K562 (cell line): ENCODE measurements at regions not wholly inside any gene's neighbourhood (a gene's known extent, or its start where the extent isn't known, plus 50 kb on each side); places are given as distances from the start of the nearest gene placed in this dataset.

Experiments
- CTCF ChIP-seq, 3 experiments: IDR thresholded peaks in 2 of 3; conservative IDR thresholded peaks in 1 of 3; 2 replicates each; pipeline ENCODE4 v1.5.1; 2011 to 2012; ENCODE audit warnings: low read length in 3 of 3, mild to moderate bottlenecking in 3 of 3, control low read depth in 2 of 3, improper control_type of control experiment in 1 of 3, inconsistent platforms in 1 of 3, low read depth in 1 of 3, mixed read lengths in 1 of 3, moderate library complexity in 1 of 3; ENCODE audit not compliant: insufficient read depth in 2 of 3
- HIVEP1 ChIP-seq: fragments of 250-450 bp; sonication (Bioruptor Pico); IDR thresholded peaks from 2 replicates; pipeline ENCODE4 v1.4.0; 2020; ENCODE audit warnings: mild to moderate bottlenecking
- KAT8 ChIP-seq: fragments of 450-650 bp; IDR thresholded peaks from 2 replicates; pipeline ENCODE4 v1.6.1; 2016; ENCODE audit warnings: low read depth, mild to moderate bottlenecking
- NFE2 ChIP-seq: IDR thresholded peaks from 2 replicates; pipeline ENCODE4 v1.6.1; 2014; ENCODE audit warnings: antibody characterized with exemption, low read depth
- PATZ1 ChIP-seq: fragments of 250-450 bp; sonication (Bioruptor Pico); IDR thresholded peaks from 2 replicates; pipeline ENCODE4 v1.5.0; 2020; ENCODE audit warnings: mild to moderate bottlenecking, borderline replicate concordance
- RAD21 ChIP-seq, 2 experiments: fragments of 250-450 bp in 1 of 2; fragments of 450-650 bp in 1 of 2; sonication (Bioruptor Pico) in 1 of 2; formaldehyde crosslinking in 1 of 2; IDR thresholded peaks in 1 of 2; conservative IDR thresholded peaks in 1 of 2; 2 replicates each; pipeline versions ENCODE4 v1.4.0 to v1.8.0; 2020 to 2022; ENCODE audit warnings: mild to moderate bottlenecking in 2 of 2, moderate library complexity in 1 of 2
- RB1 ChIP-seq: fragments of 450-650 bp; IDR thresholded peaks from 2 replicates; pipeline ENCODE4 v1.6.1; 2017; ENCODE audit warnings: low read depth, mild to moderate bottlenecking
- RBM22 ChIP-seq: fragments of 200-400 bp; formaldehyde crosslinking; IDR thresholded peaks from 2 replicates; pipeline ENCODE4 v1.6.1; 2018; ENCODE audit warnings: low read length, low read depth; ENCODE audit not compliant: poor library complexity, severe bottlenecking
- ZNF707 ChIP-seq: fragments of 250-450 bp; sonication (Bioruptor Pico); conservative IDR thresholded peaks from 2 replicates; pipeline ENCODE4 v1.8.0; 2022; ENCODE audit warnings: inconsistent platforms, mild to moderate bottlenecking, moderate library complexity
- ZNF778 ChIP-seq: fragments of 450-650 bp; formaldehyde crosslinking; IDR thresholded peaks from 2 replicates; pipeline ENCODE4 v1.4.0; 2020; ENCODE audit warnings: mild to moderate bottlenecking, moderate library complexity
- TF ChIP-seq, protein P1 (sequence below), 2 experiments: fragments of 450-650 bp in 1 of 2; IDR thresholded peaks; 2 replicates each; pipeline ENCODE4 v1.6.1; 2011 to 2017; ENCODE audit warnings: low read depth in 2 of 2, antibody characterized with exemption in 1 of 2, borderline replicate concordance in 1 of 2, low read length in 1 of 2, mild to moderate bottlenecking in 1 of 2, mixed read lengths in 1 of 2; ENCODE audit not compliant: control insufficient read depth in 1 of 2
- TF ChIP-seq, protein P2 (sequence below): fragments of 200-400 bp; formaldehyde crosslinking; IDR thresholded peaks from 2 replicates; pipeline ENCODE4 v1.6.1; 2017; ENCODE audit warnings: mild to moderate bottlenecking, low read depth, low read length, moderate library complexity

DNA sequence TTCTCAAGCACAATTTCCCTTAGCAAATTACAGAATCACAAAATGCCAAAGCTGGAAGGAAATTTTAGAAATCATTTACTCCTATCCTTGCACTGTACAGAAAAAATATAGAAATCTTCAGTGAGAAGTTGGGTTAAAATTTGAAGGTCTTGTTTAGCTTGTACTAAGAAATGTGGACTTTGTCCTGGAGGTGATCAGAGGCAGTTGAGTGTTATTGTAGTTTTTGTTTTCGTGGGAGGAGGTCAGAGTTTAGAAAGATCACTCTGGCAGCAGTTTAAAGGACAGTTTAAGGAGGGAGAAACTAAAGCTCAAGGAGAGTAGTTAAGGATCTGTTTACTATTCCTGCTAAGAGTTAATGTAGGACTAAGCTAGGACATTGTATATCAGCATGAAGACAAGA, 54.4 kb upstream of the CXorf51B start:
- TF ChIP-seq ZNF778, result no peak
- no peak for TF ChIP-seq CTCF (IDR thresholded peaks at IDR 0.05 in 2 of 3, conservative IDR thresholded peaks at IDR 0.05 in 1 of 3; ENCODE audit: insufficient read depth in 2 of 3, low read depth in 1 of 3, low read length in 3 of 3)
- no peak for TF ChIP-seq KAT8
- TF ChIP-seq, protein P1, sequence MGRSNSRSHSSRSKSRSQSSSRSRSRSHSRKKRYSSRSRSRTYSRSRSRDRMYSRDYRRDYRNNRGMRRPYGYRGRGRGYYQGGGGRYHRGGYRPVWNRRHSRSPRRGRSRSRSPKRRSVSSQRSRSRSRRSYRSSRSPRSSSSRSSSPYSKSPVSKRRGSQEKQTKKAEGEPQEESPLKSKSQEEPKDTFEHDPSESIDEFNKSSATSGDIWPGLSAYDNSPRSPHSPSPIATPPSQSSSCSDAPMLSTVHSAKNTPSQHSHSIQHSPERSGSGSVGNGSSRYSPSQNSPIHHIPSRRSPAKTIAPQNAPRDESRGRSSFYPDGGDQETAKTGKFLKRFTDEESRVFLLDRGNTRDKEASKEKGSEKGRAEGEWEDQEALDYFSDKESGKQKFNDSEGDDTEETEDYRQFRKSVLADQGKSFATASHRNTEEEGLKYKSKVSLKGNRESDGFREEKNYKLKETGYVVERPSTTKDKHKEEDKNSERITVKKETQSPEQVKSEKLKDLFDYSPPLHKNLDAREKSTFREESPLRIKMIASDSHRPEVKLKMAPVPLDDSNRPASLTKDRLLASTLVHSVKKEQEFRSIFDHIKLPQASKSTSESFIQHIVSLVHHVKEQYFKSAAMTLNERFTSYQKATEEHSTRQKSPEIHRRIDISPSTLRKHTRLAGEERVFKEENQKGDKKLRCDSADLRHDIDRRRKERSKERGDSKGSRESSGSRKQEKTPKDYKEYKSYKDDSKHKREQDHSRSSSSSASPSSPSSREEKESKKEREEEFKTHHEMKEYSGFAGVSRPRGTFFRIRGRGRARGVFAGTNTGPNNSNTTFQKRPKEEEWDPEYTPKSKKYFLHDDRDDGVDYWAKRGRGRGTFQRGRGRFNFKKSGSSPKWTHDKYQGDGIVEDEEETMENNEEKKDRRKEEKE (IDR thresholded peaks at IDR 0.05; ENCODE audit: borderline replicate concordance in 1 of 2, control insufficient read depth in 1 of 2, low read depth in 2 of 2, low read length in 1 of 2), result no peak
- no peak for TF ChIP-seq PATZ1 (CRISPR knock-in tag)
- TF ChIP-seq HIVEP1 (CRISPR knock-in tag), result no peak
- no peak for TF ChIP-seq RBM22
- no peak for TF ChIP-seq NFE2
- no peak for TF ChIP-seq RB1
- no peak for TF ChIP-seq RAD21 (CRISPR knock-in tag; conservative IDR thresholded peaks at IDR 0.05 in 1 of 2, IDR thresholded peaks at IDR 0.05 in 1 of 2)
- TF ChIP-seq ZNF707 (CRISPR knock-in tag), result no peak
- TF ChIP-seq, protein P2, sequence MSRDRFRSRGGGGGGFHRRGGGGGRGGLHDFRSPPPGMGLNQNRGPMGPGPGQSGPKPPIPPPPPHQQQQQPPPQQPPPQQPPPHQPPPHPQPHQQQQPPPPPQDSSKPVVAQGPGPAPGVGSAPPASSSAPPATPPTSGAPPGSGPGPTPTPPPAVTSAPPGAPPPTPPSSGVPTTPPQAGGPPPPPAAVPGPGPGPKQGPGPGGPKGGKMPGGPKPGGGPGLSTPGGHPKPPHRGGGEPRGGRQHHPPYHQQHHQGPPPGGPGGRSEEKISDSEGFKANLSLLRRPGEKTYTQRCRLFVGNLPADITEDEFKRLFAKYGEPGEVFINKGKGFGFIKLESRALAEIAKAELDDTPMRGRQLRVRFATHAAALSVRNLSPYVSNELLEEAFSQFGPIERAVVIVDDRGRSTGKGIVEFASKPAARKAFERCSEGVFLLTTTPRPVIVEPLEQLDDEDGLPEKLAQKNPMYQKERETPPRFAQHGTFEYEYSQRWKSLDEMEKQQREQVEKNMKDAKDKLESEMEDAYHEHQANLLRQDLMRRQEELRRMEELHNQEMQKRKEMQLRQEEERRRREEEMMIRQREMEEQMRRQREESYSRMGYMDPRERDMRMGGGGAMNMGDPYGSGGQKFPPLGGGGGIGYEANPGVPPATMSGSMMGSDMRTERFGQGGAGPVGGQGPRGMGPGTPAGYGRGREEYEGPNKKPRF, result no peak
